GM06990 (cell line): ENCODE measurements at regions not wholly inside any gene's neighbourhood (a gene's known extent, or its start where the extent isn't known, plus 50 kb on each side); places are given as distances from the start of the nearest gene placed in this dataset.
"Not testable (repeated sequence)": the region's sequence is repeated elsewhere in the genome, so short reads cannot be mapped to it uniquely, and the experiment has no call there.

Source experiments
- DNase-seq: peaks from one replicate; pipeline ENCODE4 v3.0.0-alpha.2; 2011; ENCODE audit not compliant: insufficient read length; ENCODE audit errors: extremely low read depth
- H3K27me3 ChIP-seq: replicated peaks from 2 replicates; pipeline ENCODE4 v1.6.0; 2011; ENCODE audit warnings: low read length; ENCODE audit not compliant: control insufficient read depth, insufficient read depth
- H3K36me3 ChIP-seq: 2 replicates; pipeline ENCODE4 v1.5.1; 2011; ENCODE audit warnings: low read length; ENCODE audit not compliant: control insufficient read depth, insufficient read depth
- H3K4me3 ChIP-seq: replicated peaks from 2 replicates; pipeline ENCODE4 v1.5.1; 2011; ENCODE audit warnings: low read depth, mild to moderate bottlenecking, control low read depth, low read length
- TF ChIP-seq, protein P1 (sequence below): IDR thresholded peaks from 2 replicates; pipeline ENCODE4 v1.5.1; 2011; ENCODE audit warnings: low read length, control low read depth, mild to moderate bottlenecking, inconsistent platforms; ENCODE audit not compliant: insufficient read depth, poor library complexity, severe bottlenecking

DNA sequence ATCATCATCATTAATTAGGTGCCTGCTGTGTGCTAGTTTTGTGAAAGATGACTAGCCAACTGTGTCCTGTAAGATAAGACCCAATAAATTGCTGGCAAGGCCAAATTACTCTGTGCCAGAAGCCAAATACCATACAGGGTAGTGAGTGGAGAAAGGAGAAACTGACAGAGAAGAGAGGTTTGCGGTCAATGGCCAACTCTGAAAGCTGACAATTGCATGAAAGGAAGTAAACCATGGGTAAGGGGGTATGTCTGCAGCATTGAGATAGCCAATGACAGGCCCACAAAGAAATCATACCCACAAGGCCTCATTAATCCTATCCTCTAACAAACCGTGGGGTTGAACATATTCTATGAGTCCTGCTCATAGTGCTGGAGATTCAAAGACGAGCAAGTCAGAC lies 236.6 kb upstream of the CCDC196 start:
- TF ChIP-seq, protein P1, sequence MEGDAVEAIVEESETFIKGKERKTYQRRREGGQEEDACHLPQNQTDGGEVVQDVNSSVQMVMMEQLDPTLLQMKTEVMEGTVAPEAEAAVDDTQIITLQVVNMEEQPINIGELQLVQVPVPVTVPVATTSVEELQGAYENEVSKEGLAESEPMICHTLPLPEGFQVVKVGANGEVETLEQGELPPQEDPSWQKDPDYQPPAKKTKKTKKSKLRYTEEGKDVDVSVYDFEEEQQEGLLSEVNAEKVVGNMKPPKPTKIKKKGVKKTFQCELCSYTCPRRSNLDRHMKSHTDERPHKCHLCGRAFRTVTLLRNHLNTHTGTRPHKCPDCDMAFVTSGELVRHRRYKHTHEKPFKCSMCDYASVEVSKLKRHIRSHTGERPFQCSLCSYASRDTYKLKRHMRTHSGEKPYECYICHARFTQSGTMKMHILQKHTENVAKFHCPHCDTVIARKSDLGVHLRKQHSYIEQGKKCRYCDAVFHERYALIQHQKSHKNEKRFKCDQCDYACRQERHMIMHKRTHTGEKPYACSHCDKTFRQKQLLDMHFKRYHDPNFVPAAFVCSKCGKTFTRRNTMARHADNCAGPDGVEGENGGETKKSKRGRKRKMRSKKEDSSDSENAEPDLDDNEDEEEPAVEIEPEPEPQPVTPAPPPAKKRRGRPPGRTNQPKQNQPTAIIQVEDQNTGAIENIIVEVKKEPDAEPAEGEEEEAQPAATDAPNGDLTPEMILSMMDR: no peak
- Histone ChIP-seq H3K27me3 (peaks cover 1% of the 10 kb centered on the region; the same call in 1 of the 2 replicates), H3K4me3 (no peak overlapping the region), H3K36me3 (no peaks in the 10 kb centered on the region)
- DNase-seq: no peak

GRCh38 chr14:66254038-66254437 lies 232.1 kb upstream of the CCDC196 start:
- H3K4me3 ChIP-seq: no peak overlapping the region
- H3K36me3 ChIP-seq: no peaks in the 10 kb centered on the region
- H3K27me3 ChIP-seq: no peaks in the 10 kb centered on the region
- DNase-seq: no peak
- TF ChIP-seq, protein P1: no peak

GRCh38 chr14:66268802-66269334 lies 217.3 kb upstream of the CCDC196 start:
- no peak for DNase-seq
- H3K4me3 ChIP-seq: no peak overlapping the region
- H3K27me3 ChIP-seq: no peaks in the 10 kb centered on the region
- H3K36me3 ChIP-seq: no peaks in the 10 kb centered on the region
- TF ChIP-seq, protein P1: no peak

GRCh38 chr14:66272221-66272620 lies 213.9 kb upstream of the CCDC196 start:
- no peaks in the 10 kb centered on the region for H3K27me3 ChIP-seq
- no peaks in the 10 kb centered on the region for H3K36me3 ChIP-seq
- DNase-seq: no peak
- no peak overlapping the region for H3K4me3 ChIP-seq
- TF ChIP-seq, protein P1: no peak

DNA sequence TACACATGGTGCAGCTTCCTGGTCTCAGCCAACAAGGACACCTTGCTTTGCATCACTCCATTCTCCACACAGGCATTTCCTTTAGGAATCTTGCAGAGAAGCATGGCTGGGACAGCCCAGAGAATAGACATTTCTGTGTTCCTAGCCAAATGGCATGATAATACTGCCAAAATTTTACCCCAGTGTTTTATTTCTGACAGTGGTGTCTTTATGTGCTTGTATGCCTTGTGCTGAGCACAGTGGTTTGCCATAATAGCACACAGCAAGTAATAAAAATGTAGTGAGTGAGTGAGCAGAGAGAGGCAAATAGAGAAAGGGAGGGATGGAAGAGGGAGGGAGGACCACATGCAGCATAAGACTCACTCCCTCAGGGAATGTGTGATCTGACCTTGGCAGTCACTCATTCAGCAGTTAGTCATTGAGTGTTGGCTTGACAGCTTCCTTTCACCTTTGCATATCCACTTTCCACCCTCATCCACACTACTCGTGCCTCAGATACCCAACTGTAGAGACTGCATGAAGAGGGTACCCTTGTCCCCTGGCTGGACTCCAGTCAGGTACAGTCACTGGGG lies 212.8 kb upstream of the CCDC196 start:
- Histone ChIP-seq H3K4me3 (no peak overlapping the region), H3K36me3 (no peaks in the 10 kb centered on the region), H3K27me3 (no peaks in the 10 kb centered on the region)
- TF ChIP-seq, protein P1: no peak
- no peak for DNase-seq

DNA sequence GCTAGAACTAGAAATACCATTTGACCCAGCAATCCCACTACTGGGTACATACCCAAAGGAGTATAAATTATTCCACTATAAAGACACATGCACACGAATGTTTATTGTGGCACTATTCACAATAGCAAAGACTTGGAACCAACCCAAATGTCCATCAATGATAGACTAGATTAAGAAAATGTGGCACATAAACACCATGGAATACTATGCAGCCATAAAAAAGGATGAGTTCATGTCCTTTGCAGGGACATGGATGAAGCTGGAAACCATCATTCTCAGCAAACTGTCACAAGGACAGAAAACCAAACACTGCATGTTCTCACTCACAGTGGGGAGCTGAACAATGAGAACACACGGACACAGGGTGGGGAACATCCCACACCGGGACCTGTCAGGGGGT lies 207.8 kb upstream of the CCDC196 start:
- not testable (repeated sequence) for H3K27me3 ChIP-seq, H3K36me3 ChIP-seq, DNase-seq, H3K4me3 ChIP-seq
